T-helper 2 cell (primary cell): ENCODE measurements at regions not wholly inside any gene's neighbourhood (a gene's known extent, or its start where the extent isn't known, plus 50 kb on each side); places are given as distances from the start of the nearest gene placed in this dataset.
"Not testable (repeated sequence)": the region's sequence is repeated elsewhere in the genome, so short reads cannot be mapped to it uniquely, and the experiment has no call there.

Experiments used
- DNase-seq, 5 experiments: peaks; one replicate each; pipeline versions ENCODE4 v3.0.0 to v3.0.0-alpha.2; 2012 to 2022

DNA sequence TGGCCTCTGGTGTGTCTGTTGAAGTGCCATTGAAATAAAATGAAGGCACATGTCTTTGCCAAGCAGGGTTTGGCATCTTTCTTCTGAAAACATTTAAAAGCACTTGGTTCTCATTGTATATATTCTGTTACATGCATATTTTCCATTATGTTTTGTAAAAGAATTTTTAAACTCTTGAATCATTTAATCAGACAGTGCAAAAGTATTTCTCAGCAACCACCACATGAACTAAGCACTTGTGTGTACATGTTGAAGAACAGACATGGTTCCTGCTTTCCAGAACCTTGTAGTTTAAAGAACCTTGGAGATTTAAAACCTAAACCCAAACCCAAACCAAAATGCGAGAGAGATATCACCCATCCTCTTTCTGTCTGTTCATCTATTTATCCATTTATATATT, 220.3 kb upstream of the GIMD1 start:
- no peak for DNase-seq

DNA sequence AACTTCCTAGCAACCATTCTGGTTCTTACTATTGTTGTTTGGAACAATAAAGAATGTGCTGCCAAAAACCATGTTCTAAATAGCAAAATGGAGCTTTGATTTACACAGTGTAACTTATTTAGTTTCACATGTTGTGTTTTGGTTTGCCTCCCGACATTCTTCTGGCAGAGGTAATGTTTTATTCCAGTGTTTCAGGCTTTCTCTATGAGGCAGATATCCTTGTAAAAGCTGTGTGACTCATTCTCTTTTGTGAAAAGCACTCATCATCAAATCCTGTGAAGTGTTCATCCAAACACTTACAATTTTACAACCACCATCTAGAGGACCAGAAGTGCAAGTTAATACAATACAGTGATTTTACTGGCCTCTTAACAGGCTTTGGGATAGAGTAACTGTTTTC, 219.0 kb upstream of the GIMD1 start:
- DNase-seq: no peak

DNA sequence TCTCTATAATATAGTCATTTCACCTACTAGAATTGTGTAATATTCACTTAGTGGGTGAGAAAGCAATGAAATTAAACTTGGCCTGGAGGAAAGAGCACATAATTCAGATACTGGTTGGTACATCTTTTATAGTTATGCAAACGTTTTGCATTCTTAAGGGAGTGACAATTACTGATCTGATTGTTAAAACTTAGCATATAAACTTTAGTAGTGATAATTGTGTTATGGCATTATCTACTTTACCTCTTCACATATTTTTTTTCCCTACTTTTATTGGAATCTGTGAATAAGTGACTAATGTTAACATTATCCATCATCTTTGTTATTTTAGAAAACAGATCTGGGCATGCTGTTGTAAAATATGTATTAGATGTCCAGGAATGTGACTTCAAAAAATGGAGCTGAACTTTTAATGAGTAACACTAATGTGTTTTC, 217.4 kb upstream of the GIMD1 start:
- DNase-seq: no peak

DNA sequence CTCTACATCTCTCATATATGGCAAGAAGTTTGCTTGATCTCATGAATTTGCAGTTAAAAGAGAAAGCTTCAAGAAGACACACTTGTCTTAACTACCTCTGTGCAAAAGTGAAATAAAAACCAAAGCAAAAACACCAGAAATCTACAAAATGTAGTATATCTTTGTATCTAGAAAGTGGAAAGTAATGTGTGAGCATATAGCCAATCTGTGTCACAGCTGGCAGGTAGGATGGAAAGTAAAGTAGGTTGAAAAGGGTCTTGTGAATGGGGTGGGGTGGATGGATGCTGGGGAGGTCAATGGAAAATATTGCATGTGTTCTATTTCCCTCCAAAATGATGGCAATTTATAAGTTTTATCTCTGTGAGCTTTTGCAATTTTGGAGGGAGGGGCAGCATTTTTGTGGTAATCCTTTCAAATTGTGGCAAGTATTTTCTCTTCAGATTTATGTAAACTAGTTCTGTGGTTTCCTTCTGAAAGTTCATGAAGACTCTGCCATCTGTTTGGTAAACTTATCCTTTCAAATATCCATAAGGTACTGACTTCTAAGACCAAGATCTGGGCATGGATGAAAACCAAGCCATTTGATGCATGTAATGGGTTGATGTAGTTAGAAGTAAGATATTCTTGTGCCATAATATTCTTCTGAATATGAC, 215.9 kb upstream of the GIMD1 start:
- DNase-seq: no peak

DNA sequence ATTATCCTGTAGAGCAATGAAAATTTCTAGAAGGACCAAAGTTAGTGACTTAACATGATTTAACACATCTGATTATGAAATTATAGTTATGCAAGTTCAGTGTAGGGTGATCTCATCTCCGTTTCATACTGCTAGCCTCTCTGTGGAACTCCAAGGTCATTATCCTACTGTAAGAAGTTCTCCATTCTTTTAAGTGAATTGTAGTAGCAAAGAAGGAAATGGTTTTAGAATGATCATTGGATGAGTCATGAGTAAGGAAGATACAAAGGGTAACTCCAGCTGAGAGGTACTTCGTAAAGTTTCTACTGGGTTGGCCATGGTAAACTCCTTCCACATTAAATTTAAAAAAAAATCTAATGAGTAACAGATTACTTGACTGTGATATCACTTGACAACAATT, 215.0 kb upstream of the GIMD1 start:
- DNase-seq: no peak

DNA sequence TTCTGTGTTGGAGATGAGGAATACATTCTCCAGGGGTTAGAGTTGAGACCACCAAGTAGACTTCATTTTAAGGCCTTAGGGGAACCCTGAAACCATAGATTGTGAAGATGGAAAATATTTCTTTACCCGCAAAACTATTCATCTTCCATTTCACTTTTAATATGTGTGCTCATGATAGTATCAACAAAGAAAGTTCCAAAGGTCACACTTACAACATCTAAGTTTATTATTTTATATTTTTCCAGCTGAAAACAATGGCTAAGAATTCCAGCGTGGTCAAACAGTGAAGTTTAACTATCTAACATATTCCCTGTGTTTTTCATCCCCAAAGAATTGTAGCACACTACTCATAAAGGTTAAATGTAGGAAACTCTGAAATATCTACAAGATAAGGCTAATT, 214.5 kb upstream of the GIMD1 start:
- DNase-seq: no peak

DNA sequence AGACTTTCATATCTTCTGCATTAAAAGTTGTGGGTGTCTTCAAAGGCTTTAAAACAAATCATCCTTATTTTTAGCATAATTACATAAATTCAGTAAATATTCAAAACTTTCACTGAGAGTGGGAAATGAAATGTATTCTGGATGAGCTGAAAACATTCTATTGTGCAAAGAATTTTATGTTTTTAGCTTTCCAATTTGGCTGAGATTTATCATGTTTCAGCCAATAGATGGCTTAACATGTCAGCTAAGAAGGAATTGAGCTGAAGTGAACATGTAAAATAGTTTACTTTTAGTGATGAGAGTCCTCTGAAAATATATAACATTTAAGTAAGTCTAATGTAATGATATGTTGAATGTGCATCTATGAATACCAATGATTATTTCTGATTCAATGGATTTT, 213.5 kb upstream of the GIMD1 start:
- DNase-seq: no peak

DNA sequence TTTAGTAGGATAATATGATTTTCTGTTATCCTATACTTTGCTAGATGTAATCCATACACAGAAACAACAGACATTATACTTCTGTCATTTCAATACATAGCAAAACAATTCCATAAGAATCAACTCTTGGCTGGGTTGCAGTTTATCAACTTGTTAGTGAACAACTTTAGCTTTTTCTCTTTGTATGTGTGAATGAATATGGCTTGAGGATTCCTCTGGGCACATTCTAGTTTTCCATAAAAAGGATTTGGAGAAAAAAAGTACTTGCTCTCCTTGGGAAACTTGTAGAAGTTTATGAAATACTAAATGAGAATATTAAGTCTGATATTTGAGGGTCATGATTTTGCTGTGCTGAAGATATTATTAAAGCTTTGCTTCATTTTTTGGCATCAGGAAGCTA, 210.7 kb upstream of the GIMD1 start:
- DNase-seq: no peak

DNA sequence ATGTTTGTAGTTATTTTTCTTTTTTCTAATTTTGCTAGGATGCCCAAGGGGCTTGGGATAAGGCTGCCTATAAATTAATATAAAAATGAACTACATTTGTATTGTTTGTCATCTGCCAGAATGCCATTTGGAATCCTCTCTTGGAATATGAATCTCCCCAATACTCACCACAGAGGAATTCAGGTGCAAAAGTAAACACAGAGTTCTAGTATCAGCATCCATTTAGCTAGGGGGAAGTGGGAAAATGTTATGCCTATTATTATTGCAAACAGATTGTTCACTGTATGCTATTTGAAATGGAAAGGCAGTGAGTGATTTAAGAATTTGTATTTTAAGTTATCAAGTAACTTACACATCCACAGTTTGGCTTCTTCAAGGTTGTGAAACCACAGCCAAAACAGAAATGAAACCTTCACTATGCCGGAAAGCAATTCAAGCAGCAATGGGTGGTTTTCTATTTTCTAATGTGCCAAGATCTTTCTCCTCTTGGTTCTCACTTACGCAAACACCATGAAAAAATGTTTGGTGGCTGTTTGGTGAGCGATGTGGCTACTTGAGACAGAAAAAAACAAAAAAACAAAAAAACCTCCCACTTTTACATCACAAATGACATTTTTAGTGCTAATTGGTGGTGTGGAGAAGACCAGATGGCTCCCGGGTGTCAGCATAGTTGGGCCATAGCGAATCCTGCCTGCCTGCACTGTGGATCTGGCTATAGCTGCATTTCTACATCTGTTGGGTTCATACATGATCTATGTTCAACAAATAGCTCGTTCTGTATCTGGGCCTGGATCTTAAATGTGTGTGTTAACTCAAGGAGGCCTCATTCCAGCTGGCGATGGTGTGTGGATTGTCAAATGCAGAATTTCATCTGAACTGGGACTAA, 200.8 kb upstream of the GIMD1 start:
- no peak for DNase-seq

DNA sequence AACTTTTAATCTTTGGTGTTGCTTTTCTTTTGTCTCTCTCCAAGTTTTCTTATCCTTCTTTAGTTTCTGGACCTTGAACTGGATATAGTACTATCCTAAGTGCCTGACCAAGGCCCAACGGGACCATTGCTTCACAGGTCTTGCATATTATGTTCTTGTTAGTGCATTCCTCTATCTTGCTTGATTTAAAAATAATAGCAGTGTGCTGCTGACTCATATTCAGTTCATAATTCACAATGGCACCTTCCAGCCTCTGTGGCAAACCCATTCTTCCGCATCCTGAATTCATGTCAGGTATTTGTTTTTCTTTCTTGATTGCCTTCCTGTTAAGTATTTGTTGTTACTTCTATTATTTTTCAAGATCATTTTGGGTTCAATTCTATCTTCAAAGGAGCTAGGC, 197.1 kb upstream of the GIMD1 start:
- DNase-seq: no peak

DNA sequence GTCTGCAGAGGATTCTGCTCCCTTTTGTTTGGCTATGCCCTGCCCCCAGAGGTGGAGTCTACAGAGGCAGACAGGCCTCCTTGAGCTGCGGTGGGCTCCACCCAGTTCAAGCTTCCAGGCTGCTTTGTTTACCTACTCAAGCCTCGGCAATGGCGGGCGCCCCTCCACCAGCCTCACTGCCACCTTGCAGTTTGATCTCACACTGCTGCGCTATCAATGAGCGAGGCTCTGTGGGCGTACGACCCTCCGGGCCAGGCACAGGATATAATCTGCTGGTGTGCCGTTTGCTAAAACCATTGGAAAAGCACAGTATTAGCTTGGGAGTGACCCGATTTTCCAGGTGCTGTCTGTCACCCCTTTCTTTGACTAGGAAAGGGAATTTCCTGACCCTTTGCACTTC, 195.1 kb upstream of the GIMD1 start:
- not testable (repeated sequence) for DNase-seq

DNA sequence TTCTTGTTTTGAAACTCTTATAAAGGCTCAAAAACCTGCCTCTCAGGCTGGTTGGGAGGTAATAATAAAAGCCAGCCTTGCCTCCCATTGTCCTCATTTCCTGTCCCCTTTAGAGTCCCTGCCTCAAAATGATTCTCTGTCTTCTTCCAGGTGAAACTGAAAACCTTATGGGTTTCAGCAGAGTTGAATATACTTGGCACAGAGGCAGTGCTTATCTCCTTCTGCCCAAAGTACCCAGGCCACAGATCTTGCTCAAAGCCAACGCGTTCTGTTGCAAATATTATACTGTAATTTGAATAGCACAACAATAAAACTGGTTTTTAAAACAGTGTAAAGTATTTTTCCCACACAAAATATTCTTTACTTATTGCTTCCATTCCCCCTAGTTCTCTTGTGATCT, 183.1 kb upstream of the GIMD1 start:
- DNase-seq: no peak

DNA sequence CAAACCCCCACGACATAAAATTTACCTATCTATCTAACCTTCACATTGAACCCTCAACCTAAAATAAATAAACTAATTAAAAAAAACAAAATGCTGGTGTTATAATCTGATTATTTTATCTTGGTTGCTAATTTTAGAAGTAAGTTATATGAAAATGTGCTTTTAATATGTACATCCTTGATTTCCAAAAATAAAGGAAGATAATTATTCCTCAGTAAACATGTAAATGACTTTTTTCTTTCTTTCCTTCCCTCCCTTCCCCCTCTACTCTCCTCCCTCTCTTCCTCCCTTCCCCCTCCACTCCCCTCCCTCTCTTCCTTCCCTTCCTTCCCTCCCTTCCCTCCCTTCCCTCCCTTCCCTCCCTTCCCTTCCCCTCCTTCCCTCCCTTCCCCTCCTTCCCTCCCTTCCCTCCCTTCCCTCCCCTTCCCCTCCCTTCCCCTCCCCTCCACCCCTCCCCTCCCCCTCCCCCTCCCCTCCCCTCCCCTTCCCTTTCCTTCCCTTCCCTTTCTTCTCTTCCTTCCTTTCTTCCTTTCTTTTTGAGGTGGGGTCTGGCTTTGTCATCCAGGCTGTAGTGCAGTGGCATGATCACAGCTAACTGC, 180.0 kb upstream of the GIMD1 start:
- no peak for DNase-seq

DNA sequence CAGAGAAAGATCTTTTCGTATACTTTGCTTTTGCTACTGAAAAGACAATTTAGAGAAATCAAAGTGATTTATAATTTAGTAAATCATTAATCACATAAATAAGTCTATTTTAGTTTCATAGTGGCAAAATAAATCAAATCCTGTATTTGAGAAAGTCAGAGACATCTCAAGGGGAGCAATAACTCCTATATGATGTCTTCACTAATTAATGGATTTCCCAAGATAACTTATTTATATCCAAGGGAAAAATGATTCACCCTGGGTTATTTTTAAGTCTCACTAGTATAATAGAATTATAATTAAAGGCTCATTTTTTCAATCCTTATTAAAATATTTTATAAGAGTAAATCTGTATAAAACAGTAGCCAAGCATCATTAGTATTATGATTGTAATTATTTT, 177.8 kb upstream of the GIMD1 start:
- no peak for DNase-seq

DNA sequence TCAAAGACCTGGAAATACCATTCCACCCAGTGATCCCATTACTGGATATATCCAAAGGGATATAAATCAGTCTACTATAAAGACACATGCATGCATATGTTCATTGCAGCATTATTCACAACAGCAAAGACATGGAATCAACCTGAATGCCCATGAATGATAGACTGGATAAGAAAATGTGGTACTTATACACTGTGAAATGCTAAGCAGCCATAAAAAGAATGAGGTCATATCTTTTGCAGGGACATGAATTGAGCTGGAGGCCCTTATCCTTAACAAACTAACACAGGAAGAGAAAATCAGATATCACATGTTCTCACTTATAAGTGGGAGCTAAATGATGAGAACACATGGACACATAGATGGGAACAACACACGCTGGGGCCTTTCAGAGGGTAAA, 174.0 kb upstream of the GIMD1 start:
- not testable (repeated sequence) for DNase-seq

DNA sequence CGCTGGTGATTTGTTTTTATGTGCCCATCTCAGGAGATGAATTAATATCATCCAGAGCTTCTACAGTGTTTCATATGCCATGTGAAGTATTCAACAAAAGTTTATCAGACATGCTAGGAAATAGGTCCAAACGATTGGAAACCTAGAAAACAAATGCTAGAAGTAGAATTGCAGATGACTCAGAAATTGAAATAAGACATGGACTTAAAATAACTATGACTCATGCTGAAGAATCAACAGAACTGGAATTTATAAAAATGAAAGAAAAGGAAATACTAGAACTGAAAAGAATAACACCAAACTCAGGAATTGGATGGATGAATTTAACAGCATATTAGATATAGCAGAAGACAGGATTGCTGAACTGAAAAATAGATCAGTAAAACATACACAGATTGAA, 172.7 kb upstream of the GIMD1 start:
- DNase-seq: no peak

DNA sequence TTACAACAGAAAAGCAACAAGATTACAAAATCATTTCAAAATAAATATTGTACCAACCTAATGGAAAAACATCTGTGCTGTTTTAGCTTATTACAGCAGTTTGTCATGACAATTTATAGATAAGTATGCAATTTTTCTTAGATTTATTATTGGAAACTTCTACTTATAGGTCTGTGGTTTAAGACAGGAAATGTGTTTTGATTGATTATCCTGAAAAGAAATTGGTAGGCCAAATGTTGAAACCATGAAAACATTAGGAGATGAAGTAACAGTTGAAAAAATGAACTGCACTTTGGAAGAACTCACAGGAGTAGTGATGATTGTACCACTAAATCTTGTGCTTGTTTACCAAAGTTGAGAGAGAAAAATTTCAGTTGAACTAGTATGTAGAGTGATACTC, 162.2 kb upstream of the GIMD1 start:
- DNase-seq: no peak

DNA sequence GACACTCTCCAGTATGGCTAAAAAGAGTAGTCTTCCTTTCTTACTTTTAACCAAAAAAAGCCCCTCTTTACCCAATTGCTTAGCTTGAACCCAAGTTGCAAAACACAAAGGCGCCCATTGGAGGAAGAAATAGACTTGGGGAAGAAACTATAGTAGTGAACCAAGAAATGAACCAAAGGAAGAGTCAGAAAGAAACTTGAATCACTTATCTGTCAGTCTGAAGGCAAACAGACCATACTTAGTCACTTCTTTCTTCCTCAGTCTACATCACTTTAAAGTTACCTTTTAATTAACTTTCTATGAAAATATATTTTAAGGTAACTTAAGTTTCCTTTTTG, 161.4 kb upstream of the GIMD1 start:
- no peak for DNase-seq

DNA sequence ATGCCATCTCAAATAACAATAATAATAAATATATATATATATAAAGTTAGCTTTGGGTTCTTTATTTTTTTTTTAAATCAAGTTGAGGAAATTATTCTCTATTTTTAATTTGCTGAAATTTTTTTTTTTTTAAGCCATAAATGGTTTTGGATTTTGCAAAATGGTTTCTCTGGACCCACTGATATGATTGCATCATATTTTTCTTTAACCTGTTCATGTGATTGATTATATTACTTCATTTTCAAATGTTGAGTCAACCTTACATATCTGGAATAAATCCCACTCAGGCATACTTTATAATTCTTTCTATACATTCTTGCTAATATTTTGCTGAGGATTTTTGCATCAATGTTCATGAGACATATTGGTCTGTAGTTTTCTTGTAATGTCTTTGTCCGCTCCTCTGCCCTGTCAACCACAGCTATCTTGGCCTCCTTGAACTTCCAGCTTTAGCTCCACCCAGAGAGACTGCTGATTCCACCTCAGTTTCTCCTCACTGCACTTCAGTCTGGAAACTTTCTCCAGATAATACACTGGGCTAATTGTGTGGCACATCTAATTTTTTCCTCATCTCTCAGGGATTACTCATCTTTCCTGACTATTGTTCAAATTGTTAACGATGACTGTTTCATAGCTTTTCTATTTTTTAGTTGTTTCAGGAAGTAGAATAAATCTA, 160.9 kb upstream of the GIMD1 start:
- DNase-seq: no peak

DNA sequence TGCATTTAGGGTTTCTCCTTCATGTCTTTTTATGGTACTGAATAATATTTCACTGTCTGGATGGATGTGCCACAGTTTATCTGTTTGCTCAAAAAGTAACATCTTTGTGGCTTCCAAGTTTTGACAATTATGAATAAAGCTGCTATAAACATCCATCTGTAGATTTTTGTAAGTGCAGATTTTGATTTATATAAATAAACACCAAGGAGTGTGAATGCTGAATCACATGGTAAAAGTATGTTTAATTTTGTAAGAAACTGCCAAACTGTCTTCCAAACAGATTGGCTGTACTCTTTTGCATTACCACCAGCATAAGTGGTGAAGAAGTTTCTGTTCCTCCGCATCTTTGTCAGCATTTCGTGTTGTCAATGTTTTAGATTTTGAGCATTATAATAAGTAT, 158.7 kb upstream of the GIMD1 start:
- DNase-seq: no peak

DNA sequence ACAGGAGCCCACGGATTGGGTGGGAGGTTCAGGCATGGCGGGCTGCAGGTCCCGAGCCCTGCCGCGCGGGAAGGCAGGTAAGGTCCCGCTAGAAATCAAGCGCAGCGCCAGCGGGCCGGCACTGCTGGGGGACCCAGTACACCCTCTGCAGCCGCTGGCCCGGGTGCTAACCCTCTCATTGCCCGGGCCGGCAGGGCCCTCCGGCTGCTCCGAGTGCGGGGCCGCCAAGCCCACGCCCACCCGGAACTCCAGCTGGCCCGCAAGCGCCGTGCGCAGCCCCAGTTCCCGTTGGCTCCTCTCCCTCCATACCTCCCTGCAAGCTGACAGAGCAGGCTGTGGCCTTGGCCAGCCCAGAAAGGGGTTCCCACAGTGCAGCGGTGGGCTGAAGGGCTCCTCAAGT, 156.8 kb upstream of the GIMD1 start:
- not testable (repeated sequence) for DNase-seq

DNA sequence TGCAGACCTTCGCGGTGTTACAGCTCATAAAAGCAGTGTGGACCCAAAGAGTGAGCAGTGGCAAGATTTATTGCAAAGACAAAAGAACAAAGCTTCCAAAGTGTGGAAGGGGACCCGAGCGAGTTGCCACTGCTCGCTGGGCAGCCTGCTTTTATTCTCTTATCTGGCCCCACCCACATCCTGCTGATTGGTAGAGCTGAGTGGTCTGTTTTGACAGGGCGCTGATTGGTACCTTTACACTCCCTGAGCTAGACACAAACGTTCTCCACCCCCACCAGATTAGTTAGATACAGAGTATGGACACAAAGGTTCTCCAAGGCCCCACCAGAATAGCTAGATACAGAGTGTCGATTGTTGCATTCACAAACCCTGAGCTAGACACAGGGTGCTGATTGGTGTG, 156.2 kb upstream of the GIMD1 start:
- not testable (repeated sequence) for DNase-seq

DNA sequence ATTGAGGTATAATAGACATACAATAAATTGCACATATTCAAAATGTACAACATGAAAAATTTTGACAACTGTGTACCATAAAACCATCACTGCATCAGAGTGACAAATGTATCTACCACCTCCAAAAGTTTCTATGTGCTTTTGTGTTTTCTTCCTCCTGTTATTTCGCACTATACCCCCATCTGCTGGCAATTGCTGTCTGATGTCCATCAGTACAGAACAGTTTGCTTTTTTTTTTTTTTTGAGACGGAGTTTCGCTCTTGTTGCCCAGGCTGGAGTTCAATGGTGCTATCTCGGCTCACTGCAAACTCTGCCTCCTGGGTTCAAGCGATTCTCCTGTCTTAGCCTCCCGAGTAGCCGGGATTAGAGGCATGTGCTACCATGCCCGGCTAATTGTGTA, 154.3 kb upstream of the GIMD1 start:
- no peak for DNase-seq

DNA sequence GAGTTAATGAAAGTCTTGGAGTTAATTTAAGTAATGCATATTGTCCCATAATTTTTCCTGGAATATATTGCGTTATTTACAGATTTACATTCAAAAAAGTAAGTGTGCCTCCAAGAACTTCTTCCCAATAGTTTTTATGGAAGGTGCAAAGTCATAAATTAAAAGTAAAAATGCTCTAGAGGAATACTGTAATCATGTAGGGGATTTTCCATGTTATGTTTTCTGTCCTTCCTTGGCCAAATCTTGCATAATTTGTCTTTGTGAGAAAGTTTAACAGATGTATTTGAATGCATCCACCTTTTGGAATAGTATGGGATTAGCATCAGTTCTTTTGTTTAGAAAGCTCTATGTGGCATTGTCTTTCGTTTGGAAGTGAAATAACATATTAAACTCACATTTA, 144.1 kb upstream of the GIMD1 start:
- DNase-seq: no peak
